ENCODE measurements at regions not wholly inside any gene's neighbourhood (a gene's known extent, or its start where the extent isn't known, plus 50 kb on each side); places are given as distances from the start of the nearest gene placed in this dataset.

- intact Hi-C loops (cut with DNase I), result no loop called here
- no peak for DNase-seq (ENCODE audit: low spot score)
Observed at GRCh38 chr6:117206944-117207687, 58.2 kb upstream of the VGLL2 start.

GRCh38 chr6:117210279-117210678, 55.1 kb upstream of the VGLL2 start:
- intact Hi-C loops (cut with DNase I), result no loop called here

GRCh38 chr6:117215353-117216090, 49.8 kb upstream of the VGLL2 start:
- intact Hi-C loops (cut with DNase I), result no loop called here
- no peak for DNase-seq (ENCODE audit: low spot score)

More at GRCh38 chr6:117210279-117210678, 55.1 kb upstream of the VGLL2 start:
- DNase-seq (ENCODE audit: low spot score), result no peak
